Aorta (tissue), 5 donors: ENCODE measurements at regions not wholly inside any gene's neighbourhood (a gene's known extent, or its start where the extent isn't known, plus 50 kb on each side); places are given as distances from the start of the nearest gene placed in this dataset.

Experiments
- ATAC-seq: fragments of 200-7000 bp; cut with Tn5 transposase; one replicate; pipeline ENCODE4 v1.9.1; 2022; ENCODE audit warnings: moderate library complexity; ENCODE audit not compliant: low FRiP score
- DNase-seq, 2 donors: peaks; one replicate each; pipeline ENCODE4 v3.0.0-alpha.2; 2020
- H3K27ac ChIP-seq, 2 donors: one replicate each; pipeline ENCODE4 v1.5.1; 2013; ENCODE audit warnings: low read length in 2 of 2, mild to moderate bottlenecking in 2 of 2, moderate library complexity in 2 of 2, control low read depth in 1 of 2, inconsistent platforms in 1 of 2, low read depth in 1 of 2
- H3K27me3 ChIP-seq, 2 donors: one replicate each; pipeline ENCODE4 v1.6.1; 2013; ENCODE audit warnings: control low read depth in 1 of 2, low read length in 1 of 2, mild to moderate bottlenecking in 1 of 2, moderate library complexity in 1 of 2; ENCODE audit not compliant: insufficient read depth in 2 of 2, control insufficient read depth in 1 of 2
- H3K36me3 ChIP-seq, 2 donors: one replicate each; pipeline ENCODE4 v1.6.1; 2013; ENCODE audit warnings: control low read depth in 1 of 2, low read length in 1 of 2, mild to moderate bottlenecking in 1 of 2; ENCODE audit not compliant: insufficient read depth in 2 of 2, control insufficient read depth in 1 of 2
- H3K4me1 ChIP-seq, 2 donors: one replicate each; pipeline ENCODE4 v1.6.1; 2013; ENCODE audit warnings: low read length in 2 of 2, control low read depth in 1 of 2, mild to moderate bottlenecking in 1 of 2, moderate library complexity in 1 of 2; ENCODE audit not compliant: insufficient read depth in 2 of 2, control insufficient read depth in 1 of 2
- H3K4me3 ChIP-seq, 2 donors: one replicate each; pipeline ENCODE4 v1.5.1; 2013; ENCODE audit warnings: low read length in 2 of 2, control low read depth in 1 of 2, mild to moderate bottlenecking in 1 of 2
- H3K9me3 ChIP-seq: one replicate; pipeline ENCODE4 v1.6.1; 2013; ENCODE audit warnings: mild to moderate bottlenecking, low read length; ENCODE audit not compliant: control insufficient read depth
- WGBS, 2 donors: extraction: QIAGEN DNeasy Blood & Tissue Kit; methylation state at CpG; one replicate each; pipeline ENCODE4 v1.1.7; 2013; 5-methylcytosine and 5-hydroxymethylcytosine counted together
- intact Hi-C, 2 donors: fragments of 100-400 bp; cut with DNase I; formaldehyde crosslinking; loops; one replicate each; pipeline versions ENCODE4 v1.14.2 to v1.15.0; 2022
- donor health status: healthy with polysubstance abuse.
- donor health status: Bipolar disorder and iron deficiency.
- donor health status: DM: no; HTN: no; CAD: no.
- donor health status: DM: no; HTN: no; CAD: no.
- donor health status: DM: yes; HTN: yes; CAD: no.

GRCh38 chr2:191540681-191541080 lies 137.3 kb upstream of the NABP1 start:
- Histone ChIP-seq H3K36me3 (no peaks in the 10 kb centered on the region), H3K4me1 (no peaks in the 10 kb centered on the region), H3K4me3 (no peak overlapping the region), H3K27me3 (peaks cover 0 to 1% of the 10 kb centered on the region in 2 donors), H3K9me3 (peaks cover 3% of the 10 kb centered on the region), H3K27ac (no peak overlapping the region)
- no peak for DNase-seq
- 88 to 93% methylated on average over 2 of the region's 2 CpGs for WGBS, 2 donors
- intact Hi-C loops: no loop called here
- no peak for ATAC-seq

GRCh38 chr2:191543708-191544107 lies 134.2 kb upstream of the NABP1 start:
- Histone ChIP-seq H3K27ac (no peak overlapping the region), H3K4me1 (no peaks in the 10 kb centered on the region), H3K36me3 (no peaks in the 10 kb centered on the region), H3K27me3 (no peaks in the 10 kb centered on the region), H3K4me3 (no peak overlapping the region), H3K9me3 (peaks cover 3% of the 10 kb centered on the region)
- no peak for ATAC-seq
- 21 to 29% methylated on average over 2 of the region's 2 CpGs for WGBS, 2 donors
- no peak for DNase-seq
- intact Hi-C loops: no loop called here

GRCh38 chr2:191544461-191545062 lies 133.4 kb upstream of the NABP1 start:
- DNase-seq: no peak
- Histone ChIP-seq H3K4me3 (no peak overlapping the region), H3K36me3 (no peaks in the 10 kb centered on the region), H3K9me3 (peaks cover 3% of the 10 kb centered on the region), H3K27me3 (no peaks in the 10 kb centered on the region), H3K4me1 (no peaks in the 10 kb centered on the region), H3K27ac (no peak overlapping the region)
- no peak for ATAC-seq
- intact Hi-C loops: no loop called here

- Histone ChIP-seq H3K36me3 (no peaks in the 10 kb centered on the region), H3K27me3 (no peaks in the 10 kb centered on the region), H3K27ac (no peak overlapping the region), H3K9me3 (peaks cover 3% of the 10 kb centered on the region), H3K4me1 (no peaks in the 10 kb centered on the region), H3K4me3 (no peak overlapping the region)
- intact Hi-C loops: no loop called here
- 89 to 94% methylated on average over 2 of the region's 2 CpGs for WGBS, 2 donors
- DNase-seq (no peak), ATAC-seq (no peak)
Measured at GRCh38 chr2:191545361-191545760, 132.6 kb upstream of the NABP1 start.

- no peak overlapping the region for H3K27ac ChIP-seq
- intact Hi-C loops: loop anchor here in 1 of 2 donors (5.0 to 10.0 kb wide), 2 partner anchors 263 to 610 kb away; no protein-coding TSS in a partner anchor
- WGBS, 2 donors: 36 to 42% methylated on average over 6 of the region's 6 CpGs
- no peaks in the 10 kb centered on the region for H3K36me3 ChIP-seq
- no peaks in the 10 kb centered on the region for H3K27me3 ChIP-seq
- no peak for ATAC-seq
- no peak overlapping the region for H3K4me3 ChIP-seq
- no peaks in the 10 kb centered on the region for H3K4me1 ChIP-seq
- no peak for DNase-seq
- H3K9me3 ChIP-seq: no peaks in the 10 kb centered on the region
Measured at GRCh38 chr2:191552066-191552465, 125.9 kb upstream of the NABP1 start.

GRCh38 chr2:191554240-191554639 lies 123.7 kb upstream of the NABP1 start:
- Histone ChIP-seq H3K36me3 (no peaks in the 10 kb centered on the region), H3K4me1 (no peaks in the 10 kb centered on the region), H3K9me3 (no peaks in the 10 kb centered on the region), H3K27me3 (no peaks in the 10 kb centered on the region), H3K27ac (no peak overlapping the region), H3K4me3 (no peak overlapping the region)
- no peak for ATAC-seq
- 90 to 91% methylated on average over 3 of the region's 3 CpGs for WGBS, 2 donors
- intact Hi-C loops: loop anchor here in 1 of 2 donors (5.0 to 10.0 kb wide), 2 partner anchors 261 to 608 kb away; no protein-coding TSS in a partner anchor
- DNase-seq: no peak

GRCh38 chr2:191555092-191555742 lies 122.7 kb upstream of the NABP1 start:
- H3K27me3 ChIP-seq: no peaks in the 10 kb centered on the region
- H3K4me3 ChIP-seq: no peak overlapping the region
- H3K27ac ChIP-seq: no peak overlapping the region
- H3K4me1 ChIP-seq: no peaks in the 10 kb centered on the region
- ATAC-seq: peak; percentile 88
- 2 to 5% methylated on average over 10 of the region's 10 CpGs for WGBS, 2 donors
- intact Hi-C loops: loop anchor here (5.0 to 10.0 kb wide), 2 partner anchors 260 to 607 kb away; no protein-coding TSS in a partner anchor
- H3K36me3 ChIP-seq: no peaks in the 10 kb centered on the region
- no peaks in the 10 kb centered on the region for H3K9me3 ChIP-seq
- peak; percentile 85 to 90 for DNase-seq

- intact Hi-C loops: loop anchor here (5.0 to 10.0 kb wide), 2 partner anchors 258 to 606 kb away; no protein-coding TSS in a partner anchor
Measured at GRCh38 chr2:191556463-191556862, 121.5 kb upstream of the NABP1 start.

GRCh38 chr2:191557841-191558240 lies 120.1 kb upstream of the NABP1 start:
- Histone ChIP-seq H3K27me3 (no peaks in the 10 kb centered on the region), H3K4me1 (no peaks in the 10 kb centered on the region), H3K9me3 (no peaks in the 10 kb centered on the region), H3K4me3 (no peak overlapping the region), H3K27ac (no peak overlapping the region), H3K36me3 (no peaks in the 10 kb centered on the region)
- ATAC-seq: no peak
- intact Hi-C loops: loop anchor here (5.0 to 10.0 kb wide), 2 partner anchors 257 to 604 kb away; no protein-coding TSS in a partner anchor
- DNase-seq: no peak
- 93 to 96% methylated on average over 5 of the region's 5 CpGs for WGBS, 2 donors

More at GRCh38 chr2:191556463-191556862, 121.5 kb upstream of the NABP1 start:
- ATAC-seq (no peak), DNase-seq (no peak)
- Histone ChIP-seq H3K27me3 (no peaks in the 10 kb centered on the region), H3K9me3 (no peaks in the 10 kb centered on the region), H3K4me1 (no peaks in the 10 kb centered on the region), H3K4me3 (no peak overlapping the region), H3K36me3 (no peaks in the 10 kb centered on the region), H3K27ac (no peak overlapping the region)
- WGBS, 2 donors: 72 to 94% methylated on average over 2 of the region's 2 CpGs
